ENCODE measurements at regions not wholly inside any gene's neighbourhood (a gene's known extent, or its start where the extent isn't known, plus 50 kb on each side); places are given as distances from the start of the nearest gene placed in this dataset.

DNA sequence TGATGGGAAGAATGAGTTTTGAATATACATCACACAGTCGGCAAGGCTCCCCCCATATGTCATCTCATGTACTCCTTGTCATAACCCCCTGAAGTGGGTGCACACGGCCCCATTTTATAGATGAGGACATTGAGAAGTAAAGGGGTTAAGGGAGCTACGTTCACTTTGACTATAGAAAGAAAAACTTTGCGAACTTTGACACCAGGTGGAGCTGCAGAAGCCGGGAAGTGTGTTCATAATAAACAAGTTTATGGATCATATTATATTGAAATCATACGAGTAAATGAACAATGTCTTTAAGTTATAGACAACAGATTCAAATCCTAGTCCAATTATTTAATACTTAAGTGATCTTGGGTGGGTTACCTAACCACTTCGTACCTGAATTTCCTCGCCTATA lies 203.8 kb upstream of the PITX2 start:
- TF ChIP-seq, protein P1, sequence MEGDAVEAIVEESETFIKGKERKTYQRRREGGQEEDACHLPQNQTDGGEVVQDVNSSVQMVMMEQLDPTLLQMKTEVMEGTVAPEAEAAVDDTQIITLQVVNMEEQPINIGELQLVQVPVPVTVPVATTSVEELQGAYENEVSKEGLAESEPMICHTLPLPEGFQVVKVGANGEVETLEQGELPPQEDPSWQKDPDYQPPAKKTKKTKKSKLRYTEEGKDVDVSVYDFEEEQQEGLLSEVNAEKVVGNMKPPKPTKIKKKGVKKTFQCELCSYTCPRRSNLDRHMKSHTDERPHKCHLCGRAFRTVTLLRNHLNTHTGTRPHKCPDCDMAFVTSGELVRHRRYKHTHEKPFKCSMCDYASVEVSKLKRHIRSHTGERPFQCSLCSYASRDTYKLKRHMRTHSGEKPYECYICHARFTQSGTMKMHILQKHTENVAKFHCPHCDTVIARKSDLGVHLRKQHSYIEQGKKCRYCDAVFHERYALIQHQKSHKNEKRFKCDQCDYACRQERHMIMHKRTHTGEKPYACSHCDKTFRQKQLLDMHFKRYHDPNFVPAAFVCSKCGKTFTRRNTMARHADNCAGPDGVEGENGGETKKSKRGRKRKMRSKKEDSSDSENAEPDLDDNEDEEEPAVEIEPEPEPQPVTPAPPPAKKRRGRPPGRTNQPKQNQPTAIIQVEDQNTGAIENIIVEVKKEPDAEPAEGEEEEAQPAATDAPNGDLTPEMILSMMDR (IDR thresholded peaks at IDR 0.05; ENCODE audit: poor library complexity, severe bottlenecking), result no peak
- TF ChIP-seq POLR2AphosphoS5 (IDR thresholded peaks at IDR 0.05), result no peak
- no peak for TF ChIP-seq MXI1 (conservative IDR thresholded peaks at IDR 0.05; ENCODE audit: poor library complexity, severe bottlenecking)
- no peak for TF ChIP-seq EZH2 (IDR thresholded peaks at IDR 0.05; ENCODE audit: borderline replicate concordance, insufficient read depth, low read length, poor library complexity, severe bottlenecking)
- TF ChIP-seq TAF1 (IDR thresholded peaks at IDR 0.05; ENCODE audit: low read depth), result no peak
- TF ChIP-seq RAD21 (conservative IDR thresholded peaks at IDR 0.05), result no peak
- no peak for TF ChIP-seq EP300 (conservative IDR thresholded peaks at IDR 0.05; ENCODE audit: poor library complexity, severe bottlenecking)
